ENCODE measurements at regions not wholly inside any gene's neighbourhood (a gene's known extent, or its start where the extent isn't known, plus 50 kb on each side); places are given as distances from the start of the nearest gene placed in this dataset.

- no peak for DNase-seq (ENCODE audit: low read depth in 2 of 2)
These were observed 77.9 kb upstream of the SALL4 start for GRCh38 chr20:51880188-51880587.

GRCh38 chr20:51876313-51876940 is 74.1 kb upstream of the SALL4 start:
- no peak for DNase-seq (ENCODE audit: low read depth in 2 of 2)

GRCh38 chr20:51873652-51874051 is 71.3 kb upstream of the SALL4 start:
- DNase-seq (ENCODE audit: low read depth in 2 of 2): no peak

- no peak for DNase-seq (ENCODE audit: low read depth in 2 of 2)
These were observed 69.6 kb upstream of the SALL4 start for GRCh38 chr20:51871943-51872342.

- DNase-seq (ENCODE audit: low read depth in 2 of 2): no peak
These were observed 66.7 kb upstream of the SALL4 start for GRCh38 chr20:51869002-51869401.

GRCh38 chr20:51867251-51867650 is 64.9 kb upstream of the SALL4 start:
- no peak for DNase-seq (ENCODE audit: low read depth in 2 of 2)

- no peak for DNase-seq (ENCODE audit: low read depth in 2 of 2)
These were observed 62.6 kb upstream of the SALL4 start for GRCh38 chr20:51864967-51865366.

- DNase-seq (ENCODE audit: low read depth in 2 of 2): no peak
These were observed 60.5 kb upstream of the SALL4 start for GRCh38 chr20:51862796-51863195.

GRCh38 chr20:51861726-51862466 is 59.6 kb upstream of the SALL4 start:
- DNase-seq (ENCODE audit: low read depth in 2 of 2): no peak

- no peak for DNase-seq (ENCODE audit: low read depth in 2 of 2)
These were observed 58.0 kb upstream of the SALL4 start for GRCh38 chr20:51860111-51860882.

- no peak for DNase-seq (ENCODE audit: low read depth in 2 of 2)
These were observed 54.1 kb upstream of the SALL4 start for GRCh38 chr20:51856432-51856831.

- DNase-seq (ENCODE audit: low read depth in 2 of 2): no peak
These were observed 52.6 kb upstream of the SALL4 start for GRCh38 chr20:51854921-51855320.
